ENCODE measurements at regions not wholly inside any gene's neighbourhood (a gene's known extent, or its start where the extent isn't known, plus 50 kb on each side); places are given as distances from the start of the nearest gene placed in this dataset.
"Not testable (repeated sequence)": the region's sequence is repeated elsewhere in the genome, so short reads cannot be mapped to it uniquely, and the experiment has no call there.

GRCh38 chr6:15922510-15923250, 206.2 kb upstream of the MYLIP start:
- DNase-seq = no peak

- no peak for DNase-seq
Observed at GRCh38 chr6:15921243-15921642, 207.6 kb upstream of the MYLIP start.

DNA sequence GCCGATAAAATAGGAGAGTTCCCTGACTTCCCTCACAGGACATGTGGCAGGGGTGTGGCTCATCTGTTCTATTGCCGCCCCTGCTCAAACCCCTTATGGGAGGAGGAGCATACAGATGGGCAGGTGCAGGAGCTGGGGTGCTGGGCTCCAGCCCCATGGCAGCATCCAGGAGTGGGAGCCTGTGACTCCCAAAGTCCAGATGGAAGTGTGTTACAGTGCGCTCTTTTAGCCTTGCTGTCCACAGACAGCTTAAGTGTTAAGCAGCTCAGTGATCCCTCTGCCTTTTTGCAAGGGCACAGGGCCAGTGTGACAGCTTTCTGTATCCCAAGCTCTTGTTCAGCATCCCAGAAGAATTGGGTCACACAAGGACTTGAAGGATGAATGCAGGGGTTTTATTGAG, 212.3 kb upstream of the MYLIP start:
- DNase-seq = peak in 1 of 2 experiments; percentile 64

GRCh38 chr6:15915508-15916178, 213.2 kb upstream of the MYLIP start:
- DNase-seq = no peak

DNA sequence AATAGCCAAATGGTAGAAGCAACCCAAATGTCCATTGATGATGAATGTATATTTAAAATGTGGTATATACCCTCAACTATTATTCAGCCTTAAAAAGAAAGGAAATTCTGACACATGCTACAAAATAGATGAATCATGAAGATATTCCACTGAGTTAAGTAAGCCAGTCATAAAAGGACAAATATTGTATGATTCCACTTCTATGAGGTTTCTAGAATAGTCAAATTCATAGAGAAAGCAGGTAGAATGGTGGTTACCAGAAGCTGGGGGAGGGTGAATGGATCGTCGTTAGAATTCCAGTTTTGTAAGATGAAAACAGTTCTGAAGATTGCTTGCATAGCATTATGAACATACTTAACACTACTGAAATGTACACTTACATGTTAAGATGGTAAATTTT, 214.3 kb upstream of the MYLIP start:
- DNase-seq = no peak

GRCh38 chr6:15913573-15913972, 215.3 kb upstream of the MYLIP start:
- no peak for DNase-seq

DNA sequence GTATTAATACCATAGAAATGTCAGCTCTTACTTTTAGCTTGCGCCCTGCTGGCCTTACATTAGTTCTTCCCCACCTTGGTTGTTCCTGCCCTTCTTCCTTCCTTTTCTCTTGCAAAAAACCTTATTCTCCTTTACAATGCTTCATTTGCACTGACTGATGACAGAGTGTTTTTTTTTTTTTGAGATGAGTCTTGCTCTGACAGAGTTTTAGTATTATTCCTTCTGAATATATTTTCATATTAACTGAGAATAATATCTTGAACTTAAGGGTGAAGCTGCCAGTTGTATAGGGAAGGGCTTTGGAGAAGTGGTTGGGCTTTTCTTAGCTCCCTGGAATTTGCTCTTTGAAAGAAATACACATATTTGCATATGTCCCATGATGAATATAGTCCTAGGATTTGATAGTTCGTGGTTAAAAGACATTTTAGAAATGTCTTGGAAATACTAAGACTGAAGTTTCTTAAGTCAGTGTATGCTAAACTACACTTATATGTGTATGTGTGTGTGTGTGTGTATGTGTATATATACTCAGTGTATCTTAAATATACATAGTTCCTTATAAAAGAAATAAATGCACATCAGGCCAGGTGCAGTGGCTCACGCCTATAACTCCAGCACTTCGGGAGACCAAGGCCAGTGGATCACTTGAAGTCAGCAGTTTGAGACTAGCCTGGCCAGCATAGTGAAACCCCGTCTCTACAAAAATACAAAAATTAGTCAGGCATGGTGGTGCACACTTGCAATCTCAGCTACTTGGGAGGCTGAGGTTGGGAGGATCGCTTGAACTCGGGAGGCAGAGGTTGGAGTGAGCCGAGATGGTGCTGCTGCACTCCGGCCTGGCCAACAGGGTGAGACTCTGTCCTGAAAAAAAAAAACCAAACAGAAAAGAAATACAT, 216.1 kb upstream of the MYLIP start:
- DNase-seq = no peak

- DNase-seq = no peak
Observed at GRCh38 chr6:15911753-15912504, 217.0 kb upstream of the MYLIP start.

DNA sequence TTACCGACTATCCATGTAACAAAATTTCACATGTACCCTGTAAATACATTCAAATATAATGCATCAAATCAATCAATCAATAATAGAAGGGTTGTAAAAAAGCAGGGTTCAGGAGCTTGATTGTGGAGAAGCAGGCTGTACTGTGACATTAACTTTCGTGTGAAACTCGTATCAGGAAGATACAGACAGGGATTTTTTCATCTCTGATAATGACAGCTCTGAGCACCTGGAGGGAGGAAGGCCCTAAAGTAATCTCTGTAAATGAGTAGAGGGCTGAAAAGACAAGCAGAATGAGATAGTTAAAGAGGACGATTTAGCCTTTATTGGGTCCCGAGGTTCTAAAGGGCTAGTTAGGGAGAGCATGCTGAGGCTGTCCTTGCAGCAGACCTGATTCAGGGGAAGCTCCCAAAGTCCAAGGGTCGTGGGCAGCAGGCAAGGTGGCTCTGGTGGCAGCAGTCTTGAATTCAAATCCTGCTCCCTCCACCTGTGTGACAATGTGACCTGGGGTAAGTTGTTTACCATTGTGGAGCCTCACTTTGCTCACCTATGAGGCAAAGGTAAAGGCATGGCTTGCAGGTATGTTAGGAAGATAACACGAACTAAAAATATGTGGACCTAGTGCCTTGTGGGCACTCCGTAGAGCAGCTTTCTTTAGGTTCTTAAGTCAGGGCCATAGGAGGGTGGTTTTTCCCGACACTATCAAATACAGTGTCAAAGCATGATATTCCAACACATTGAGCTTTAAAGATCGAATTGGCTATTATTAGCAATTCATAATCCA, 219.4 kb upstream of the MYLIP start:
- no peak for DNase-seq

GRCh38 chr6:15908871-15909270, 220.0 kb upstream of the MYLIP start:
- DNase-seq = no peak

DNA sequence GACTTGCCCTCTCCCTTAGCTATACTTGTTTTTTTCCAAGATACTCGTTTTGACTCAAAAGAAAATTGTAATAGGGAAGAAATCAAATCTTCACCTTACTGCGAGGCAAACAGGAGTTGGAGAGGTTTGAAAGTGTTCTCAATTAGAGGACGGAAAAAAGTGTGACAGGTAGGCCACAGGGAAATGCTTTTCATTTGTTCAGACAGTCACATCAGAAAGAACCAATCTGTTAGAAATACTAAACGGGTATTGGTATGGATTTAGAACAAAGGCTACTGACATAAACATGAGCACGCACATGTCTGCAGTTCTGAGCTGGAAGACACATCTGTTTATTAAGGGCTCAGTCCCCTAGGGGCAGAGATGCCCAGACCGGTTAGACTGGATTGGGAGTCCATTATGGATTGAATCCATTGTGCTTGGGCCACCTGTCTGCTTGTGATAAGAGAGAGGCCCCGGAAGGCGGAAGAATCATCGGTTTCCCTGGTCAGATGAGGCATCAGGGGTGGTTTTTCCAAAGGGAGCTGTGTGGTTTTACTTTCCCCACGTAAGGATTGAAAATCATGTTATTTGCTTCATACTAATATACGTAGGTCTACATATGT, 220.9 kb upstream of the MYLIP start:
- peak; percentile 6 to 67 for DNase-seq

DNA sequence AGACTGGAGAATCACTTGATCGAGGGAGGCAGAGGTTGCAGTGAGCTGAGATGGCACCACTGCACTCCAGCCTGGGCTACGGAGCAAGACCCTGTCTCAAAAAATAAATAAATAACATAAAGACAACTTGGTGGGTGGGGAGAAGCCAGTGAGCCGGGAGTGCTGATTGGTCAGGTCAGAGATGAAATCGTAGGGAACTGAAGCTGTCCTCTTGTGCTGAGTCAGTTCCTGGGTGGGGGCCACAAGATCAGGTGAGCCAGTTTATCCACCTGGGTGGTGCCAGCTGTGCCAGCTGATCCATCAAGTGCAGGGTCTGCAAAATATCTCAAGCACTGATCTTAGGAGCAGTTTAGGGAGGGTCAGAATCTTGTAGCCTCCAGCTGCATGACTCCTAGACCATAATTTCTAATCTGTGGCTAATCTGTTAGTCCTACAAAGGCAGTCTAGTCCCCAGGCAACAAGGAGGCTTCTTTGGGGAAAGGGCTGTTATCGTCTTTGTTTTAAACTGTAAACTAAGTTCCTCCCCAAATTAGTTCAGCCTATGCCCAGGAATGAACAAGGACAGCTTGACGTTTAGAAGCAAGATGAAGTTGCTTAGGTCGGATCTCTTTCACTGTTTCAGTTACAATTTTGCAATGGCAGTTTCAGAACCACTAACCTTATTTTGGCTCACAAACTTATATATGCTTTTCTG, 221.5 kb upstream of the MYLIP start:
- DNase-seq = not testable (repeated sequence)

- no peak for DNase-seq
Observed at GRCh38 chr6:15906420-15907016, 222.4 kb upstream of the MYLIP start.

DNA sequence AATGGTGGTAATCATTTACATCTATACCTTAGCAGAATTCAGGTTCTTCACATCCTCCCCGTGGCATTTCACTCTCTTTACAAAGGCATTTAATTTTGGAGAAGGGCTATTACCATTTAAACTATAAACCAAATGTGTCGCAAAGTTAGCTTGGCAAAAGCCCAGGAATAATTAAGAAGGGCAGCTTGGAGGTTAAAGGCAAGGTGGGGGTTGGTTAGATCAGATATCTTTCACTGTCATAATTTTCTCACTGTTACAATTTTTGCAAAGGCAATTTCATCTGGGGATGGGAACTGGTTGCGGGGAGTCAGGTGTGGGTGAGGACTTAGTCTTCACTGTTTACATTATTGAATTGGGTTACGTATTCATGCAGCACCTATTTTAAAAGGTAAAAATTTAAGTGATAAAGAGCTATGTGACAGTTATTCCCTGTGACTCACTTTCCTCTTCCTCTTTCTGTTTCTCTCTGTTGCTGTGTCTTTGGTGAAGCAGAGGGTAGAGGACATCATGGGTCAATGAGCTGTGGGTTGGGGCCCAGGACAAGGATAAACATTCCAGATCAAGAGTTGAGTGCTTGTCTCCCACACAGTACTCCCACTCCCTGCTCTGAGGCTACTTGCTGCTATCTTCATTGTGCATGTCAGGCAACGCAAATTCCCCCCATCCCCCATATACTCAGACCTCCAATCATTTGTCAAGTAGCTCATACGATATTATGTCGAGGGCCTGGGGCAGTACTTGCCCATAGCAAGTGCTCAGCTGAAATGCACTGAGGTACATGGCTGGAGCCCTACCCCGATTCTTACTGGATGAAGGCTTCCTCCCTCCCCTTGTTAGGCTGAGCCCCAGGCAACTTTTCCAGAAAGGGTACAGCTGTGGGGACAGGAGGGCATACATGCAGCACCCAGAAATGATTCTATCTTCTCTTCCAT, 223.1 kb upstream of the MYLIP start:
- no peak for DNase-seq

GRCh38 chr6:15904651-15905376, 224.1 kb upstream of the MYLIP start:
- no peak for DNase-seq

DNA sequence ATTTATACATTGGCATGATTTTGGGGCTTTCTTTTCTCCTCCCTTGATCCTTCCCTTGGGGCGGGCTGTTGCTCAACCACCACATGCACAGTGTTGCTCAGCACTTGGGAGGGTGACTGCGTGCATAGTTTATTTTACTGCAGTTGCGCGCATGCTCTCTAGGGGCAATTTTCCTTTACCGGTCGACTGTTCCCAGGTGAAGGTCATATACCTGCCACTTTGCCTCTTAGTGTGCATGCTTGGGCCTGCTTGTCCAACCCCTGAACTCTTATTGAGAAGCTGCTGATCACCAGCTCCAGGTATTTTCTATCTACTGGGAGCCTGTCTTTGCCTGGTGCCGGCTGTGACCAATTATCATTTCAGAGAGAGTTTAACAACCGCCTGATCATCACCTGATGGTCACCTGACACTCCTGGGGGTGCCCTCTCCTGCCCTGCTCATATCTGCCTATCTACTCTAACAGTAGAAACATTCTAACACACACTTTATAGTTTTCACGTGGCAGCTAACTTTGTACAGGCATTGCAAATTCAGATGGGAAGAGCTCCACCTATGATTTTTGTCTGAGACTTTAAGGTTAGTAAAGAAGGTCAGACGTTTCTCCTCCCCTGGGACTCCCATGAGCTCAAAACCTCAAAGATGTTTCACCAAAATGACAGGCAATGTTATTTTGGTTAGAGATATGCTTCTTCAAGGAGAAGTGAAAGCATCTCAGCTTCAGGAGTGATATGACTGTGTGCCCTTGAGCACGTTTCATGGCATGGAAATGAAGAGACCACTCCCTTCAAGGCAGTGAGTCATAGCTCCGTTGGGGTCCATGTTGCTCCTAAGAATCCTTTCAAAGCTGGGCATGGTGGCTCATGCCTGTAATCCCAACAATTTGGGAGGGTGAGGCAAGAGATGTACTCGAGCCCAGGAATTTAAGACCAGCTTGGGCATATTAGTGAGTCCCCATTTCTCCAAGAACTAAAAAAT, 227.5 kb upstream of the MYLIP start:
- DNase-seq = no peak

GRCh38 chr6:15898693-15899092, 230.2 kb upstream of the MYLIP start:
- no peak for DNase-seq
